HEK293 (cell line): ENCODE measurements at regions not wholly inside any gene's neighbourhood (a gene's known extent, or its start where the extent isn't known, plus 50 kb on each side); places are given as distances from the start of the nearest gene placed in this dataset.

Source experiments
- CTCF ChIA-PET: fragments of 350-600 bp; formaldehyde crosslinking; extraction: SDS; loops from one replicate; lab custom pipeline; 2021; ENCODE audit warnings: antibody characterized with exemption; lab: Yijun Ruan, JAX
- POLR2A ChIA-PET: fragments of 300-600 bp; formaldehyde crosslinking; extraction: SDS; loops from one replicate; lab custom pipeline; 2020; ENCODE audit warnings: antibody characterized with exemption, inconsistent platforms; lab: Yijun Ruan, JAX
- H3K27ac ChIP-seq: fragments of 200-500 bp; sonication (Bioruptor generic); 2 replicates; pipeline ENCODE4 v1.5.1; 2014; ENCODE audit warnings: low read depth, low read length, control low read depth, inconsistent platforms; ENCODE audit errors: extremely low read depth
- H3K36me3 ChIP-seq, 2 experiments: fragments of 200-500 bp in 1 of 2; sonication (Bioruptor generic) in 1 of 2; 1 replicate in 1 of 2; 2 replicates in 1 of 2; pipeline ENCODE4 v1.5.1; 2014 to 2017; ENCODE audit warnings: inconsistent platforms in 2 of 2, low read length in 2 of 2; ENCODE audit not compliant: control insufficient read depth in 2 of 2, insufficient read depth in 1 of 2
- H3K4me1 ChIP-seq: fragments of 200-500 bp; sonication (Bioruptor generic); 2 replicates; pipeline ENCODE4 v1.5.1; 2014; ENCODE audit warnings: mild to moderate bottlenecking, low read length, inconsistent platforms; ENCODE audit not compliant: control insufficient read depth, insufficient read depth
- H3K4me3 ChIP-seq: 2 replicates; pipeline ENCODE4 v1.5.1; 2011; ENCODE audit warnings: low read depth, mild to moderate bottlenecking, control low read depth, low read length, moderate library complexity
- H3K9me3 ChIP-seq: fragments of 200-500 bp; sonication (Bioruptor generic); 2 replicates; pipeline ENCODE4 v1.5.1; 2014; ENCODE audit warnings: low read depth, low read length, inconsistent platforms; ENCODE audit not compliant: control insufficient read depth, insufficient read depth
- FEZF1 ChIP-seq: fragments of 450-650 bp; formaldehyde crosslinking; IDR thresholded peaks from 2 replicates; pipeline ENCODE4 v1.5.1; 2016; ENCODE audit warnings: missing biosample characterization, missing genetic modification characterization
- GFI1B ChIP-seq: fragments of 450-650 bp; formaldehyde crosslinking; IDR thresholded peaks from 2 replicates; pipeline ENCODE4 v1.5.1; 2016; ENCODE audit warnings: missing biosample characterization, missing genetic modification characterization
- GLI4 ChIP-seq: fragments of 450-650 bp; formaldehyde crosslinking; IDR thresholded peaks from 2 replicates; pipeline ENCODE4 v1.5.1; 2016; ENCODE audit warnings: missing biosample characterization, missing genetic modification characterization
- IKZF3 ChIP-seq: fragments of 450-650 bp; IDR thresholded peaks from 2 replicates; pipeline ENCODE4 v1.5.0; 2018; ENCODE audit warnings: missing biosample characterization, mild to moderate bottlenecking, missing genetic modification characterization, moderate library complexity
- KLF1 ChIP-seq: fragments of 450-650 bp; formaldehyde crosslinking; IDR thresholded peaks from 2 replicates; pipeline ENCODE4 v1.5.1; 2016; ENCODE audit warnings: missing biosample characterization, missing genetic modification characterization
- KLF8 ChIP-seq: fragments of 450-650 bp; formaldehyde crosslinking; IDR thresholded peaks from 2 replicates; pipeline ENCODE4 v1.5.1; 2016; ENCODE audit warnings: missing biosample characterization, missing genetic modification characterization
- SP7 ChIP-seq: fragments of 450-650 bp; formaldehyde crosslinking; IDR thresholded peaks from 2 replicates; pipeline ENCODE4 v1.5.1; 2016; ENCODE audit warnings: missing biosample characterization, missing genetic modification characterization
- WT1 ChIP-seq: fragments of 450-650 bp; formaldehyde crosslinking; IDR thresholded peaks from 2 replicates; pipeline ENCODE4 v1.5.1; 2016; ENCODE audit warnings: missing biosample characterization, missing genetic modification characterization
- ZBTB21 ChIP-seq: fragments of 450-650 bp; formaldehyde crosslinking; IDR thresholded peaks from 2 replicates; pipeline ENCODE4 v1.5.1; 2017; ENCODE audit warnings: missing biosample characterization, missing genetic modification characterization
- ZFP37 ChIP-seq: fragments of 450-650 bp; formaldehyde crosslinking; IDR thresholded peaks from 2 replicates; pipeline ENCODE4 v1.5.1; 2016; ENCODE audit warnings: missing biosample characterization, missing genetic modification characterization
- ZNF146 ChIP-seq: fragments of 450-650 bp; formaldehyde crosslinking; IDR thresholded peaks from 2 replicates; pipeline ENCODE4 v1.5.1; 2016; ENCODE audit warnings: missing biosample characterization, missing genetic modification characterization
- ZNF19 ChIP-seq: fragments of 450-650 bp; formaldehyde crosslinking; IDR thresholded peaks from 2 replicates; pipeline ENCODE4; 2016; ENCODE audit warnings: missing biosample characterization, missing genetic modification characterization, low read depth
- ZNF23 ChIP-seq: fragments of 450-650 bp; formaldehyde crosslinking; IDR thresholded peaks from 2 replicates; pipeline ENCODE4 v1.5.1; 2016; ENCODE audit warnings: missing biosample characterization, missing genetic modification characterization, borderline replicate concordance
- ZNF248 ChIP-seq: fragments of 450-650 bp; formaldehyde crosslinking; IDR thresholded peaks from 2 replicates; pipeline ENCODE4 v1.5.1; 2017; ENCODE audit warnings: missing biosample characterization, missing genetic modification characterization
- ZNF426 ChIP-seq: fragments of 450-650 bp; formaldehyde crosslinking; IDR thresholded peaks from 2 replicates; pipeline ENCODE4 v1.5.1; 2017; ENCODE audit warnings: missing biosample characterization, missing genetic modification characterization, mild to moderate bottlenecking, inconsistent platforms, moderate library complexity
- ZNF521 ChIP-seq: fragments of 450-650 bp; formaldehyde crosslinking; IDR thresholded peaks from 2 replicates; pipeline ENCODE4 v1.5.1; 2017; ENCODE audit warnings: missing biosample characterization, mild to moderate bottlenecking, missing genetic modification characterization
- ZNF555 ChIP-seq: fragments of 450-650 bp; formaldehyde crosslinking; conservative IDR thresholded peaks from 2 replicates; pipeline ENCODE4 v1.5.1; 2017; ENCODE audit warnings: missing biosample characterization, mild to moderate bottlenecking, missing genetic modification characterization, inconsistent platforms
- ZNF621 ChIP-seq: fragments of 450-650 bp; formaldehyde crosslinking; IDR thresholded peaks from 2 replicates; pipeline ENCODE4 v1.5.1; 2017; ENCODE audit warnings: missing biosample characterization, missing genetic modification characterization
- ZNF626 ChIP-seq: fragments of 450-650 bp; sonication (Bioruptor Pico); formaldehyde crosslinking; IDR thresholded peaks from 2 replicates; pipeline ENCODE4 v1.5.1; 2018; ENCODE audit warnings: missing biosample characterization, missing genetic modification characterization, inconsistent platforms
- ZNF843 ChIP-seq: fragments of 450-650 bp; formaldehyde crosslinking; IDR thresholded peaks from 2 replicates; pipeline ENCODE4 v1.5.1; 2016; ENCODE audit warnings: missing biosample characterization, missing genetic modification characterization
- TF ChIP-seq, protein P1 (sequence below): fragments of 450-650 bp; formaldehyde crosslinking; IDR thresholded peaks from 2 replicates; pipeline ENCODE4 v1.5.1; 2016; ENCODE audit warnings: missing biosample characterization, missing genetic modification characterization
- TF ChIP-seq, protein P2 (sequence below): fragments of 450-650 bp; formaldehyde crosslinking; IDR thresholded peaks from 2 replicates; pipeline ENCODE4 v1.5.1; 2017; ENCODE audit warnings: missing biosample characterization, missing genetic modification characterization
- TF ChIP-seq, protein P3 (sequence below): fragments of 450-650 bp; formaldehyde crosslinking; IDR thresholded peaks from 2 replicates; pipeline ENCODE4 v1.5.1; 2017; ENCODE audit warnings: missing biosample characterization, missing genetic modification characterization
- TF ChIP-seq, protein P4 (sequence below): fragments of 450-650 bp; formaldehyde crosslinking; IDR thresholded peaks from 2 replicates; pipeline ENCODE4 v1.5.1; 2017; ENCODE audit warnings: missing biosample characterization, missing genetic modification characterization
- TF ChIP-seq, protein P5 (sequence below): fragments of 450-650 bp; formaldehyde crosslinking; IDR thresholded peaks from 2 replicates; pipeline ENCODE4 v1.5.1; 2016; ENCODE audit warnings: missing biosample characterization, missing genetic modification characterization
- TF ChIP-seq, protein P6 (sequence below): fragments of 450-650 bp; formaldehyde crosslinking; IDR thresholded peaks from 2 replicates; pipeline ENCODE4; 2016; ENCODE audit warnings: missing biosample characterization, missing genetic modification characterization

DNA sequence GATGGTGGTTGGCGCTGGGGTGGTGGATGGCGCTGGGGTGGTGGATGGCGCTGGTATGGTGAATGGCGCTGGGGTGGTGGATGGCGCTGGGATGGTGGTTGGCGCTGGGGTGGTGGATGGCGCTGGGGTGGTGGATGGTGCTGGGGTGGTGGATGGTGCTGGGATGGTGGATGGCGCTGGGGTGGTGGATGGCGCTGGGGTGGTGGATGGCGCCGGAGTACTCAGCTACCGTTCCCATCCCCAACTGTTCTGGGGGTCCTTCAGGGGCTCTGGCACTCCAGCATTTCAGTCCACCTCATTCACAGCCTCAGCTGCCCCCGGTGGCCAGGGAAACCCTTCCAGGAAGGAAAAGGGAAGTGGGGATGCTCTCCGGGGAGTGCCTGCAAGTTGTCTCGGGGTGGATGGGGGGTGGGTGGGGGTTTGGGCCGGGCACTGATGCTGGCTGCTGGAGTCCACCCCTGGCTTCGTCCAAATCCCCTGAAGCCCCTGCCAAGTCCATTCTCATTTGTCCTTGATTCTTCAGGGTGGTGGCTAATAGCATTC, 147.3 kb upstream of the COL5A1 start:
- H3K9me3 ChIP-seq, result no peaks in the 10 kb centered on the region
- H3K27ac ChIP-seq, result no peak overlapping the region
- no peak overlapping the region for H3K4me3 ChIP-seq
- CTCF ChIA-PET, result interaction anchor here (0.6 kb wide), 1 partner anchor 45 kb away, joined by 3 read pairs; no protein-coding TSS in a partner anchor
- no peak for TF ChIP-seq ZNF621
- TF ChIP-seq, protein P1, sequence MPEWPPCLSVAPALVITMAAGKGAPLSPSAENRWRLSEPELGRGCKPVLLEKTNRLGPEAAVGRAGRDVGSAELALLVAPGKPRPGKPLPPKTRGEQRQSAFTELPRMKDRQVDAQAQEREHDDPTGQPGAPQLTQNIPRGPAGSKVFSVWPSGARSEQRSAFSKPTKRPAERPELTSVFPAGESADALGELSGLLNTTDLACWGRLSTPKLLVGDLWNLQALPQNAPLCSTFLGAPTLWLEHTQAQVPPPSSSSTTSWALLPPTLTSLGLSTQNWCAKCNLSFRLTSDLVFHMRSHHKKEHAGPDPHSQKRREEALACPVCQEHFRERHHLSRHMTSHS, result no peak
- TF ChIP-seq ZNF426 (tag by site-specific recombination), result no peak
- TF ChIP-seq SP7 (tag by site-specific recombination), result no peak
- TF ChIP-seq, protein P2, sequence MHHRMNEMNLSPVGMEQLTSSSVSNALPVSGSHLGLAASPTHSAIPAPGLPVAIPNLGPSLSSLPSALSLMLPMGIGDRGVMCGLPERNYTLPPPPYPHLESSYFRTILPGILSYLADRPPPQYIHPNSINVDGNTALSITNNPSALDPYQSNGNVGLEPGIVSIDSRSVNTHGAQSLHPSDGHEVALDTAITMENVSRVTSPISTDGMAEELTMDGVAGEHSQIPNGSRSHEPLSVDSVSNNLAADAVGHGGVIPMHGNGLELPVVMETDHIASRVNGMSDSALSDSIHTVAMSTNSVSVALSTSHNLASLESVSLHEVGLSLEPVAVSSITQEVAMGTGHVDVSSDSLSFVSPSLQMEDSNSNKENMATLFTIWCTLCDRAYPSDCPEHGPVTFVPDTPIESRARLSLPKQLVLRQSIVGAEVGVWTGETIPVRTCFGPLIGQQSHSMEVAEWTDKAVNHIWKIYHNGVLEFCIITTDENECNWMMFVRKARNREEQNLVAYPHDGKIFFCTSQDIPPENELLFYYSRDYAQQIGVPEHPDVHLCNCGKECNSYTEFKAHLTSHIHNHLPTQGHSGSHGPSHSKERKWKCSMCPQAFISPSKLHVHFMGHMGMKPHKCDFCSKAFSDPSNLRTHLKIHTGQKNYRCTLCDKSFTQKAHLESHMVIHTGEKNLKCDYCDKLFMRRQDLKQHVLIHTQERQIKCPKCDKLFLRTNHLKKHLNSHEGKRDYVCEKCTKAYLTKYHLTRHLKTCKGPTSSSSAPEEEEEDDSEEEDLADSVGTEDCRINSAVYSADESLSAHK (tag by site-specific recombination), result no peak
- TF ChIP-seq ZFP37 (tag by site-specific recombination), result no peak
- TF ChIP-seq, protein P3, sequence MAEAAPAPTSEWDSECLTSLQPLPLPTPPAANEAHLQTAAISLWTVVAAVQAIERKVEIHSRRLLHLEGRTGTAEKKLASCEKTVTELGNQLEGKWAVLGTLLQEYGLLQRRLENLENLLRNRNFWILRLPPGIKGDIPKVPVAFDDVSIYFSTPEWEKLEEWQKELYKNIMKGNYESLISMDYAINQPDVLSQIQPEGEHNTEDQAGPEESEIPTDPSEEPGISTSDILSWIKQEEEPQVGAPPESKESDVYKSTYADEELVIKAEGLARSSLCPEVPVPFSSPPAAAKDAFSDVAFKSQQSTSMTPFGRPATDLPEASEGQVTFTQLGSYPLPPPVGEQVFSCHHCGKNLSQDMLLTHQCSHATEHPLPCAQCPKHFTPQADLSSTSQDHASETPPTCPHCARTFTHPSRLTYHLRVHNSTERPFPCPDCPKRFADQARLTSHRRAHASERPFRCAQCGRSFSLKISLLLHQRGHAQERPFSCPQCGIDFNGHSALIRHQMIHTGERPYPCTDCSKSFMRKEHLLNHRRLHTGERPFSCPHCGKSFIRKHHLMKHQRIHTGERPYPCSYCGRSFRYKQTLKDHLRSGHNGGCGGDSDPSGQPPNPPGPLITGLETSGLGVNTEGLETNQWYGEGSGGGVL (tag by site-specific recombination), result no peak
- no peak for TF ChIP-seq ZNF843 (tag by site-specific recombination)
- TF ChIP-seq KLF1 (tag by site-specific recombination), result no peak
- no peak for TF ChIP-seq ZNF248 (tag by site-specific recombination)
- no peak for TF ChIP-seq WT1 (tag by site-specific recombination)
- TF ChIP-seq, protein P4, sequence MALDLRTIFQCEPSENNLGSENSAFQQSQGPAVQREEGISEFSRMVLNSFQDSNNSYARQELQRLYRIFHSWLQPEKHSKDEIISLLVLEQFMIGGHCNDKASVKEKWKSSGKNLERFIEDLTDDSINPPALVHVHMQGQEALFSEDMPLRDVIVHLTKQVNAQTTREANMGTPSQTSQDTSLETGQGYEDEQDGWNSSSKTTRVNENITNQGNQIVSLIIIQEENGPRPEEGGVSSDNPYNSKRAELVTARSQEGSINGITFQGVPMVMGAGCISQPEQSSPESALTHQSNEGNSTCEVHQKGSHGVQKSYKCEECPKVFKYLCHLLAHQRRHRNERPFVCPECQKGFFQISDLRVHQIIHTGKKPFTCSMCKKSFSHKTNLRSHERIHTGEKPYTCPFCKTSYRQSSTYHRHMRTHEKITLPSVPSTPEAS (tag by site-specific recombination), result no peak
- TF ChIP-seq FEZF1, result no peak
- no peak for TF ChIP-seq GLI4 (tag by site-specific recombination)
- no peak for TF ChIP-seq ZNF626 (tag by site-specific recombination)
- TF ChIP-seq ZBTB21 (tag by site-specific recombination), result no peak
- TF ChIP-seq ZNF521 (tag by site-specific recombination), result no peak
- TF ChIP-seq, all 188 proteins: peak for 0
- Histone ChIP-seq H3K4me1 (no peaks in the 10 kb centered on the region), H3K36me3 (no peaks in the 10 kb centered on the region)
- POLR2A ChIA-PET, result no interaction called here

DNA sequence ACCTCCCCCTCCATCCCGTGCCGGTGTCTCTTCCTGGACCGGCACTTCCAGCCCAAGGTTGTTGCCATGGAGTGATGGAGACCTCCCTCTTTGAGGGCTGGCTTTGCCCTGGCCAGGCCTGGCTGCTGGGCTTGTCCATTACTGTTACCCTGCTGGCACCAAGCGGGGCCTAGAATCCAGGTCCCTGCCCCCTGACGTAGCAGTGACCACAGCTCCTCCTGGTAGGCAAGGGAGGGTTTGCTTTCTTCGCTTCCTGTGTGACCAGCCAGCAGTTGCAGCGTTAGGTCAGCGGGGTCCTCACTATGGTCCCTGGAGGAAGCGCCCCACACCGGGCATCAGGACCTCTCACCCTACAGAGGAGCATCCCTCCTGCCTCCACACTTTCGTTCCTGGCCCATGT, 146.7 kb upstream of the COL5A1 start:
- Histone ChIP-seq H3K4me1 (no peaks in the 10 kb centered on the region), H3K9me3 (no peaks in the 10 kb centered on the region), H3K36me3 (no peaks in the 10 kb centered on the region), H3K4me3 (no peak overlapping the region), H3K27ac (no peak overlapping the region)
- ChIA-PET CTCF (interaction anchor here (0.6 kb wide), 2 partner anchors 13 to 45 kb away, joined by 3 read pairs; no protein-coding TSS in a partner anchor), POLR2A (no interaction called here)
- TF ChIP-seq IKZF3 (tag by site-specific recombination), result no peak
- TF ChIP-seq, protein P5, sequence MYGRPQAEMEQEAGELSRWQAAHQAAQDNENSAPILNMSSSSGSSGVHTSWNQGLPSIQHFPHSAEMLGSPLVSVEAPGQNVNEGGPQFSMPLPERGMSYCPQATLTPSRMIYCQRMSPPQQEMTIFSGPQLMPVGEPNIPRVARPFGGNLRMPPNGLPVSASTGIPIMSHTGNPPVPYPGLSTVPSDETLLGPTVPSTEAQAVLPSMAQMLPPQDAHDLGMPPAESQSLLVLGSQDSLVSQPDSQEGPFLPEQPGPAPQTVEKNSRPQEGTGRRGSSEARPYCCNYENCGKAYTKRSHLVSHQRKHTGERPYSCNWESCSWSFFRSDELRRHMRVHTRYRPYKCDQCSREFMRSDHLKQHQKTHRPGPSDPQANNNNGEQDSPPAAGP (tag by site-specific recombination), result no peak
- TF ChIP-seq KLF8, result no peak
- TF ChIP-seq ZNF23 (tag by site-specific recombination), result no peak
- no peak for TF ChIP-seq ZNF146 (tag by site-specific recombination)
- TF ChIP-seq ZNF555, result no peak
- TF ChIP-seq GFI1B, result no peak
- no peak for TF ChIP-seq KLF1 (tag by site-specific recombination)
- no peak for TF ChIP-seq ZNF19 (tag by site-specific recombination)
- TF ChIP-seq, protein P6, sequence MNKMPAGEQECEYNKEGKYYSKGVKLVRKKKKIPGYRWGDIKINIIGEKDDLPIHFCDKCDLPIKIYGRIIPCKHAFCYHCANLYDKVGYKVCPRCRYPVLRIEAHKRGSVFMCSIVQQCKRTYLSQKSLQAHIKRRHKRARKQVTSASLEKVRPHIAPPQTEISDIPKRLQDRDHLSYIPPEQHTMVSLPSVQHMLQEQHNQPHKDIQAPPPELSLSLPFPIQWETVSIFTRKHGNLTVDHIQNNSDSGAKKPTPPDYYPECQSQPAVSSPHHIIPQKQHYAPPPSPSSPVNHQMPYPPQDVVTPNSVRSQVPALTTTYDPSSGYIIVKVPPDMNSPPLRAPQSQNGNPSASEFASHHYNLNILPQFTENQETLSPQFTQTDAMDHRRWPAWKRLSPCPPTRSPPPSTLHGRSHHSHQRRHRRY (tag by site-specific recombination), result no peak
- TF ChIP-seq, protein P3 (tag by site-specific recombination), result no peak
